ENCODE measurements at regions not wholly inside any gene's neighbourhood (a gene's known extent, or its start where the extent isn't known, plus 50 kb on each side); places are given as distances from the start of the nearest gene placed in this dataset.

- Histone ChIP-seq H3K4me1 (ENCODE audit: control insufficient read depth, insufficient read depth, low read length) (no peaks in the 10 kb centered on the region), H3K4me3 (ENCODE audit: low read depth, low read length) (no peak overlapping the region), H3K36me3 (ENCODE audit: control insufficient read depth, insufficient read depth, low read length) (no peaks in the 10 kb centered on the region), H3K27me3 (ENCODE audit: control insufficient read depth, insufficient read depth, low read length) (no peaks in the 10 kb centered on the region), H3K9ac (ENCODE audit: low read depth, low read length) (no peak overlapping the region), H3K9me3 (ENCODE audit: control insufficient read depth, insufficient read depth, low read length) (no peaks in the 10 kb centered on the region)
Observed at GRCh38 chr11:128407962-128408361, 179.4 kb downstream of the ETS1 start.

- H3K9ac ChIP-seq (ENCODE audit: low read depth, low read length), result no peak overlapping the region
- H3K4me3 ChIP-seq (ENCODE audit: low read depth, low read length), result no peak overlapping the region
- H3K4me1 ChIP-seq (ENCODE audit: control insufficient read depth, insufficient read depth, low read length), result no peaks in the 10 kb centered on the region
- H3K27me3 ChIP-seq (ENCODE audit: control insufficient read depth, insufficient read depth, low read length), result no peaks in the 10 kb centered on the region
- no peaks in the 10 kb centered on the region for H3K9me3 ChIP-seq (ENCODE audit: control insufficient read depth, insufficient read depth, low read length)
- H3K36me3 ChIP-seq (ENCODE audit: control insufficient read depth, insufficient read depth, low read length), result no peaks in the 10 kb centered on the region
Observed at GRCh38 chr11:128405714-128406662, 181.4 kb downstream of the ETS1 start.

GRCh38 chr11:128405112-128405511 is 182.2 kb downstream of the ETS1 start:
- no peaks in the 10 kb centered on the region for H3K9me3 ChIP-seq (ENCODE audit: control insufficient read depth, insufficient read depth, low read length)
- no peak overlapping the region for H3K9ac ChIP-seq (ENCODE audit: low read depth, low read length)
- no peaks in the 10 kb centered on the region for H3K36me3 ChIP-seq (ENCODE audit: control insufficient read depth, insufficient read depth, low read length)
- no peaks in the 10 kb centered on the region for H3K4me1 ChIP-seq (ENCODE audit: control insufficient read depth, insufficient read depth, low read length)
- H3K4me3 ChIP-seq (ENCODE audit: low read depth, low read length), result no peak overlapping the region
- no peaks in the 10 kb centered on the region for H3K27me3 ChIP-seq (ENCODE audit: control insufficient read depth, insufficient read depth, low read length)

- Histone ChIP-seq H3K36me3 (ENCODE audit: control insufficient read depth, insufficient read depth, low read length) (no peaks in the 10 kb centered on the region), H3K4me1 (ENCODE audit: control insufficient read depth, insufficient read depth, low read length) (no peaks in the 10 kb centered on the region), H3K9ac (ENCODE audit: low read depth, low read length) (no peak overlapping the region), H3K4me3 (ENCODE audit: low read depth, low read length) (no peak overlapping the region), H3K27me3 (ENCODE audit: control insufficient read depth, insufficient read depth, low read length) (no peaks in the 10 kb centered on the region), H3K9me3 (ENCODE audit: control insufficient read depth, insufficient read depth, low read length) (no peaks in the 10 kb centered on the region)
Observed at GRCh38 chr11:128404437-128404836, 182.9 kb downstream of the ETS1 start.

- Histone ChIP-seq H3K36me3 (ENCODE audit: control insufficient read depth, insufficient read depth, low read length) (no peaks in the 10 kb centered on the region), H3K27me3 (ENCODE audit: control insufficient read depth, insufficient read depth, low read length) (no peaks in the 10 kb centered on the region), H3K9me3 (ENCODE audit: control insufficient read depth, insufficient read depth, low read length) (no peaks in the 10 kb centered on the region), H3K4me1 (ENCODE audit: control insufficient read depth, insufficient read depth, low read length) (no peaks in the 10 kb centered on the region), H3K9ac (ENCODE audit: low read depth, low read length) (no peak overlapping the region), H3K4me3 (ENCODE audit: low read depth, low read length) (no peak overlapping the region)
Observed at GRCh38 chr11:128400382-128401203, 186.8 kb downstream of the ETS1 start.

- Histone ChIP-seq H3K9me3 (ENCODE audit: control insufficient read depth, insufficient read depth, low read length) (no peaks in the 10 kb centered on the region), H3K4me1 (ENCODE audit: control insufficient read depth, insufficient read depth, low read length) (no peaks in the 10 kb centered on the region), H3K9ac (ENCODE audit: low read depth, low read length) (no peak overlapping the region), H3K4me3 (ENCODE audit: low read depth, low read length) (no peak overlapping the region), H3K36me3 (ENCODE audit: control insufficient read depth, insufficient read depth, low read length) (no peaks in the 10 kb centered on the region), H3K27me3 (ENCODE audit: control insufficient read depth, insufficient read depth, low read length) (no peaks in the 10 kb centered on the region)
Observed at GRCh38 chr11:128399251-128400121, 187.9 kb downstream of the ETS1 start.

GRCh38 chr11:128398517-128399250 is 188.7 kb downstream of the ETS1 start:
- Histone ChIP-seq H3K9me3 (ENCODE audit: control insufficient read depth, insufficient read depth, low read length) (no peaks in the 10 kb centered on the region), H3K4me1 (ENCODE audit: control insufficient read depth, insufficient read depth, low read length) (no peaks in the 10 kb centered on the region), H3K4me3 (ENCODE audit: low read depth, low read length) (no peak overlapping the region), H3K36me3 (ENCODE audit: control insufficient read depth, insufficient read depth, low read length) (no peaks in the 10 kb centered on the region), H3K9ac (ENCODE audit: low read depth, low read length) (no peak overlapping the region), H3K27me3 (ENCODE audit: control insufficient read depth, insufficient read depth, low read length) (no peaks in the 10 kb centered on the region)

- no peak overlapping the region for H3K4me3 ChIP-seq (ENCODE audit: low read depth, low read length)
- H3K27me3 ChIP-seq (ENCODE audit: control insufficient read depth, insufficient read depth, low read length), result no peaks in the 10 kb centered on the region
- no peaks in the 10 kb centered on the region for H3K36me3 ChIP-seq (ENCODE audit: control insufficient read depth, insufficient read depth, low read length)
- no peaks in the 10 kb centered on the region for H3K9me3 ChIP-seq (ENCODE audit: control insufficient read depth, insufficient read depth, low read length)
- H3K4me1 ChIP-seq (ENCODE audit: control insufficient read depth, insufficient read depth, low read length), result no peaks in the 10 kb centered on the region
- no peak overlapping the region for H3K9ac ChIP-seq (ENCODE audit: low read depth, low read length)
Observed at GRCh38 chr11:128397362-128397761, 190.0 kb downstream of the ETS1 start.

- no peaks in the 10 kb centered on the region for H3K27me3 ChIP-seq (ENCODE audit: control insufficient read depth, insufficient read depth, low read length)
- no peak overlapping the region for H3K9ac ChIP-seq (ENCODE audit: low read depth, low read length)
- H3K9me3 ChIP-seq (ENCODE audit: control insufficient read depth, insufficient read depth, low read length), result no peaks in the 10 kb centered on the region
- no peaks in the 10 kb centered on the region for H3K36me3 ChIP-seq (ENCODE audit: control insufficient read depth, insufficient read depth, low read length)
- H3K4me1 ChIP-seq (ENCODE audit: control insufficient read depth, insufficient read depth, low read length), result no peaks in the 10 kb centered on the region
- H3K4me3 ChIP-seq (ENCODE audit: low read depth, low read length), result no peak overlapping the region
Observed at GRCh38 chr11:128394431-128395089, 192.8 kb downstream of the ETS1 start.

GRCh38 chr11:128392259-128392658 is 195.1 kb downstream of the ETS1 start:
- H3K27me3 ChIP-seq (ENCODE audit: control insufficient read depth, insufficient read depth, low read length), result no peaks in the 10 kb centered on the region
- H3K9ac ChIP-seq (ENCODE audit: low read depth, low read length), result no peak overlapping the region
- H3K36me3 ChIP-seq (ENCODE audit: control insufficient read depth, insufficient read depth, low read length), result no peaks in the 10 kb centered on the region
- H3K4me3 ChIP-seq (ENCODE audit: low read depth, low read length), result no peak overlapping the region
- H3K4me1 ChIP-seq (ENCODE audit: control insufficient read depth, insufficient read depth, low read length), result no peaks in the 10 kb centered on the region
- no peaks in the 10 kb centered on the region for H3K9me3 ChIP-seq (ENCODE audit: control insufficient read depth, insufficient read depth, low read length)

Data from iPS-15b (cell line).